C1 segment of cervical spinal cord (tissue), 14 donors: ENCODE measurements at regions not wholly inside any gene's neighbourhood (a gene's known extent, or its start where the extent isn't known, plus 50 kb on each side); places are given as distances from the start of the nearest gene placed in this dataset.

ENCODE experiments used
- DNase-seq, 14 donors: peaks; one replicate each; lab custom pipeline; 2025; lab: John Stamatoyannopoulos, UW

GRCh38 chr21:16740511-16740910 is 772.3 kb upstream of the CXADR start:
- DNase-seq: no peak

GRCh38 chr21:16741141-16741665 is 771.6 kb upstream of the CXADR start:
- peak in 1 of 14 donors; percentile 16 for DNase-seq

GRCh38 chr21:16742131-16742641 is 770.7 kb upstream of the CXADR start:
- DNase-seq: peak in 6 of 14 donors; percentile 19 to 88 (median 30)

- peak in 1 of 14 donors; percentile 45 for DNase-seq
These were observed 770.1 kb upstream of the CXADR start for GRCh38 chr21:16742741-16743140.

- DNase-seq: no peak
These were observed 769.5 kb upstream of the CXADR start for GRCh38 chr21:16743317-16743716.

- no peak for DNase-seq
These were observed 761.9 kb upstream of the CXADR start for GRCh38 chr21:16750926-16751325.

GRCh38 chr21:16751695-16752474 is 761.0 kb upstream of the CXADR start:
- DNase-seq: no peak

- DNase-seq: no peak
These were observed 760.4 kb upstream of the CXADR start for GRCh38 chr21:16752475-16752857.

GRCh38 chr21:16755061-16755460 is 757.8 kb upstream of the CXADR start:
- no peak for DNase-seq

- DNase-seq: no peak
These were observed 745.6 kb upstream of the CXADR start for GRCh38 chr21:16767201-16767600.

- no peak for DNase-seq
These were observed 744.7 kb upstream of the CXADR start for GRCh38 chr21:16768096-16768495.

- DNase-seq: no peak
These were observed 742.6 kb upstream of the CXADR start for GRCh38 chr21:16770266-16770665.

GRCh38 chr21:16773206-16773605 is 739.6 kb upstream of the CXADR start:
- no peak for DNase-seq

GRCh38 chr21:16775076-16775475 is 737.8 kb upstream of the CXADR start:
- DNase-seq: peak in 11 of 14 donors; percentile 9 to 87 (median 26)

GRCh38 chr21:16777041-16777720 is 735.7 kb upstream of the CXADR start:
- no peak for DNase-seq

- DNase-seq: no peak
These were observed 724.3 kb upstream of the CXADR start for GRCh38 chr21:16788584-16788983.

GRCh38 chr21:16789636-16790035 is 723.2 kb upstream of the CXADR start:
- no peak for DNase-seq

GRCh38 chr21:16792101-16792500 is 720.7 kb upstream of the CXADR start:
- DNase-seq: peak in 1 of 14 donors; percentile 3

- DNase-seq: peak in 1 of 14 donors; percentile 46
These were observed 717.9 kb upstream of the CXADR start for GRCh38 chr21:16794950-16795349.

- DNase-seq: no peak
These were observed 716.1 kb upstream of the CXADR start for GRCh38 chr21:16796776-16797175.

- DNase-seq: peak in 1 of 14 donors; percentile 12
These were observed 715.3 kb upstream of the CXADR start for GRCh38 chr21:16797540-16797939.

- DNase-seq: no peak
These were observed 714.9 kb upstream of the CXADR start for GRCh38 chr21:16797966-16798365.
